NCI-H128 (cell line): ENCODE measurements at regions not wholly inside any gene's neighbourhood (a gene's known extent, or its start where the extent isn't known, plus 50 kb on each side); places are given as distances from the start of the nearest gene placed in this dataset.

ENCODE experiments used
- DNase-seq: peaks from one replicate; lab custom pipeline; 2025; ENCODE audit not compliant: unreplicated experiment; lab: John Stamatoyannopoulos, UW

GRCh38 chr13:99893567-99893966 is 78.0 kb downstream of the ZIC5 start:
- DNase-seq, result no peak

GRCh38 chr13:99892866-99893504 is 78.6 kb downstream of the ZIC5 start:
- no peak for DNase-seq

- DNase-seq, result no peak
Measured at GRCh38 chr13:99892196-99892613, 79.4 kb downstream of the ZIC5 start.

- DNase-seq, result no peak
Measured at GRCh38 chr13:99886706-99887105, 84.9 kb downstream of the ZIC5 start.

GRCh38 chr13:99884913-99885312 is 86.7 kb downstream of the ZIC5 start:
- DNase-seq, result no peak

GRCh38 chr13:99883805-99884204 is 87.8 kb downstream of the ZIC5 start:
- DNase-seq, result no peak

- no peak for DNase-seq
Measured at GRCh38 chr13:99878921-99879610, 92.5 kb downstream of the ZIC5 start.

GRCh38 chr13:99876651-99877050 is 94.9 kb downstream of the ZIC5 start:
- no peak for DNase-seq

GRCh38 chr13:99875391-99875790 is 96.2 kb downstream of the ZIC5 start:
- no peak for DNase-seq

GRCh38 chr13:99873832-99874430 is 97.6 kb downstream of the ZIC5 start:
- DNase-seq, result no peak

GRCh38 chr13:99873141-99873540 is 98.4 kb downstream of the ZIC5 start:
- DNase-seq, result no peak

- no peak for DNase-seq
Measured at GRCh38 chr13:99871249-99871898, 100.2 kb downstream of the ZIC5 start.

- DNase-seq, result no peak
Measured at GRCh38 chr13:99870541-99870940, 101.0 kb downstream of the ZIC5 start.

GRCh38 chr13:99869830-99870229 is 101.7 kb downstream of the ZIC5 start:
- no peak for DNase-seq

- DNase-seq, result no peak
Measured at GRCh38 chr13:99868767-99869166, 102.8 kb downstream of the ZIC5 start.

GRCh38 chr13:99867535-99868257 is 103.9 kb downstream of the ZIC5 start:
- no peak for DNase-seq

- no peak for DNase-seq
Measured at GRCh38 chr13:99866781-99867180, 104.8 kb downstream of the ZIC5 start.

- no peak for DNase-seq
Measured at GRCh38 chr13:99865420-99865930, 106.1 kb downstream of the ZIC5 start.

GRCh38 chr13:99864627-99864990 is 107.0 kb downstream of the ZIC5 start:
- no peak for DNase-seq

- DNase-seq, result no peak
Measured at GRCh38 chr13:99863789-99864626, 107.6 kb downstream of the ZIC5 start.
